NCI-H345 (cell line): ENCODE measurements at regions not wholly inside any gene's neighbourhood (a gene's known extent, or its start where the extent isn't known, plus 50 kb on each side); places are given as distances from the start of the nearest gene placed in this dataset.

Experiments used
- DNase-seq: peaks from one replicate; lab custom pipeline; 2025; lab: John Stamatoyannopoulos, UW

DNA sequence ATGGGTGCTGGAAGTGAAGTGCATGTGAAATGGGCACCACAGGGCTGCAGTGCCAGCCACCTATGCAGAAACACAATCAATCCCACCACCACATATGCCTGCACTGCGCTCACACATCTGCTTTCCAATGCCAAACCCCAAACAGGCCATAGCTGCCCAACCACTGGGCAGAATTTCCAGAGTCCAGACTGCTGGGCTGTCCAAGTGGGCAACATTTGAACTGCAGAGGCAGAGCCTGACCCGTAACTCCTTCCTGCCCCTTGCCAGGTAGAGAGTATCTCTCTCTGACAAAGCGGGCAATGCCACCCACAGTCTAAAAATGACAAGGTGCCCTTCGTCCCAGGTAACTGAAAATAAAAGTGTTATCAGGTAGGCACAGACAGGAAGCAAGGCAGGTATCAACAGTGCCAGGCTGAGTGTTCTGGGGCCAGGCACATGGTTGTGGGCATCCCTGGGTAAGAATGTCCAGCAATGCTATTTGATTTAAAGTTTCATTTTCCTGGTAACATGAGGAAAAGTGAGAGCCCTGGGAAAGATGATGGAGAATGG is 79.5 kb downstream of the FOXA2 start:
- DNase-seq = no peak

DNA sequence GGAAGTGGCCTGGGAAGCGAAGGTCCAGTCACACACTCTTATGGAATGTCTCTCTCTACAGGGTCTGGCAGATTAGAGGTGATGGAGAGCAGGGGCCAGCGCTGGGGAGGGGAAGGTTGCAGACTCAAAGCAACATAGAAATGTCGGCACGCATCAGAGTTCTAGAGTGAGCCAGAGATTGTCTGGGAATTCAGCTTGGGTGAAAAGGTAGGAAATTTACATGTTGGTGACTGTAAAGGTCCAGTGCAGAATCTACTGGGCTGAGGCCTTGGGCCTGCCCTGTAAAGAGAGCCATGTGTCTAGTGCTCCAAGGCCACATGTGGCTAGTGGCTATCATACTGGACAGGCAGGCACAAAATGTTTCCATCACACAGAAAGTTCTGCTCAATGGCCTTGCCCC is 80.8 kb downstream of the FOXA2 start:
- no peak for DNase-seq

DNA sequence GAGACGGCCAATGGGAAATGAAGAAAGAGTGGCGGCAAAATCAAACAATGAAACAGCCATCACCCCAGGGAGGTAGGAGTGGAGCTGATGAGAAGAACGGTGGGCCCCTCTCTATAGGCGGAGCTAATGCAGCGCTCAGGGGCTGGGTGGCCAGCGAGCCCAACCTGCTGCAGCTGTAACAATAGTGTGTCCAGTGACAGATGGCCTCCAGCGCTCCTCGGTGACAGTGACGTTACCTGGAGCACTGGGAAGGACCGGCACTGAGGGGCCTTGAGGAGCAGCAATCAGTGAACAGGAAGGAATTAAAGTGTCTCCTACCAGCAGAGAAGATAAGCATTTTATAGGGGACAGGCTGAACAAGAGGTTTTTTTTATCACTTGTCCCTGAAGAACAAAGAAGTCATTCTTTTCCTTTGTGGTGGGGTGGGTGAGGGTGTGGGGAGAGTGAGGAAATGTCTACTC is 81.6 kb downstream of the FOXA2 start:
- no peak for DNase-seq

DNA sequence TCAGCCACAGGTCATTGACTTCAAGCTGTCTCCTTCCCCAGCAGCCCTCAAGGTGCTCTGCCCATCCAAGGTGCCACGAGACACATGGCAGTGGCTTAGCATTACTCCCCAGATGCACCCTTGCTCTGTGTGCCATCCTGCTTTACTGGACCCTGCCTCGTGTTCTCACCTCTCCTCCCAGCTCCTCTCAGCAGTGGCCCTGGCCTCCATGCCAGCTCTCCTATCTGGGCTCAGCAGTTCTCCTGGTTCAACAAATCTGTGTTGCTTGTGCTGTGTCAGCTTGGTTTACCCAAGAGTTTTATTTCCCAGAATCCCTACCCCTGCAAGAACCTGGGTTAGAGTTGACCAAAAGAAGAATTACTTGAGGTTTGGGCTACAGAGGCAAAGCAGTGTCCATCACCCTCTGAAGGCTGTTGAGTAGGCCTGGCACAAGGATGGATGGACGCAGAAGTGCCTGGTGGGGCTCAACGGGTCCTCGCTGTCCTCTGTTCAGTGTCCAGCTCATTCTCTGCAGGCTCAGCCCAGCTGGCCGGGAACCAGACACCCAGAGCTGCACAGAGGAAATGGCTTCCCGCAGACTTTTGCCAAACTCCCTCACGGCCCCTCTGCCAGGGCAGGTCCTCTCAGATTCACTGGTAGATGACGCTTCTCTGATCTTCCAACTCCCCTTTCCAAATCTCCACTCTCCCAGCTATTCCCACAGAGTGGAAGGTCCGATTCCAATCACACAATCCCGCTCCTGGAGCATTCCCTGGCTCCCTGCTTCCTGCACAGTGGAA is 82.6 kb downstream of the FOXA2 start:
- DNase-seq = no peak

DNA sequence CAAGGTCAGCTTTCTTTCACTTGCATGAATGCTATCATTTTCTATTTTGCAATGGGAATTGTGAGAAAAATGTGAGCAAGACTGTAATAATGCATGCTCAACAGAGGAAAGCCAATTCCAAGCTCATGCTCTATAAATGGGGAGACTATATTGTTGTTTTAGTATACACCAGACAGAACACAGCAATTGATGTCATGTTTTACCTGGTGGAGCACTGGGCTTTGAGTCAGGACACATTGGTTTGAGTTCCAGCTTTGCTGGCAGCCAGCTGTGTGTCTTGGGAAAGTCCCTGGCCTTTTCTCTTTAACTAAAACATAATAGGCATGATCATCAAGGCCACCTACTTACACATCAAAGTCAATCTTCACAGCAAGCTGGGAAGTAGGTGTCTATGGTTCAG is 83.3 kb downstream of the FOXA2 start:
- DNase-seq = no peak

DNA sequence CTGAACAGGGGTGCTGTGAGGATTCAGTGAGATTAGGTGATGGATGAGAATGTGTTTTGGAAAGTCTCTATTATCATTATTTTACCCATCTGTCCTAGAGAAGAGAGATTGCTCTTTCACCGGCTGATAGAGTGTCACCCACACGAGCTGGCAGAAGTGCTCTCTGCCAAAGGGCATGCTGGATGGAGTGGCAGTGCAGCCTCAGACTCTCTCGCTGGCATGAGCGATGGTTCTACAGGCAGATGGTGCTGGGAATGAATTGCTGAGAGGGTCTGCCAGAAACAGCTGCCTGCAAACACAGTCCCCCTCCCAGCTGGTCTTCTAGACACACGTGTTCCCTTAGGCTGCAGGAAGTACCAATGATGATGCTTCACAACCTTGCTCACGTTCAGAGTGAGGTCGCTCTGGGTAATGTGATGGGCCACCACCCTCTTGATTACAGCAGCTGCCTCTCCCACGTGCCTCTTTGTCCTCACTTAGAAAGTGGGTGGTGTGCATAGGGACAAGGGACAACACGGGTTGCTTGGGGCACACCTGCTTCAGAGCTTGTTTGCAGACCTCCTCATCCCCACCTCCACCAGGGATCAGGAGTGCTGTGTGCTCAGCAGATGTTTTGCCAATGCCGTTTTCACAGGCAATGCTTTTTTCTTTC is 84.7 kb downstream of the FOXA2 start:
- DNase-seq = peak; percentile 98

DNA sequence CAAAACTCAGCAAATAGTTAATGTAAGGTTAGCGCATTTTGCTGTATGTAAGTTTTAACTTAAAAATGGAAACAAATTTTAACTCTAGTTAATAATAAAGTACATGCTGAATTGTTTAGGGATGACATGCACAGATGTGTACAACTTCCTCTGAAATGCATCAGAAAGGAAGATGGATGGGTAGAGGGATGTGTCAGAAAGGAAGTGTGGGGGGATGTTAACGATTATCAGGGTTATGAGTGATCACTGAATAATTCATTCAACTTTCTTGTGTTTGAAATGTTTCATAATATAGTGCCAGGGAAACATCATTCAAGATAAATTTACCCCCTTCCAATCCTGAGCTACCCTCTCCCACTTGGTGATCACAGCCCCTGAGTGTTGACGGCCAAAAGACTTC is 87.6 kb downstream of the FOXA2 start:
- no peak for DNase-seq

DNA sequence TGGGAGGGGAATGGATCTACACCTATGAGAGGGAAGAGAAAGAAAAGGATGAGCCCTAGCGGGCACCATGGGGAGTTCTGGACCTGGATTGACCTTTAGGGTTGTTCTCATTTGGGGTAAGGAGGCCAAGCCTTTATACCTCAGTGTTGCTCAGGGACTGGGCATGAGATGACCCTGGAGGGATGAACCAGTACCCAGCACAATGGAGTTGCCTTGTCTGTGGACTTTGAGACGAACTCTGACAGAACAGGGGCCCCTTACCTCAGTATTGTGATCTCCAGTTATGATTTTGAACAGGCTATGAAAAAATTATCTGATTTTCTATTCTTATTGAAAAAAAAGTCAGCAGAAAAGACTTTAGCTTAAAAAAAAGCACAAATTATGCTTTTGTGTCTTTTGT is 88.6 kb downstream of the FOXA2 start:
- DNase-seq = no peak

DNA sequence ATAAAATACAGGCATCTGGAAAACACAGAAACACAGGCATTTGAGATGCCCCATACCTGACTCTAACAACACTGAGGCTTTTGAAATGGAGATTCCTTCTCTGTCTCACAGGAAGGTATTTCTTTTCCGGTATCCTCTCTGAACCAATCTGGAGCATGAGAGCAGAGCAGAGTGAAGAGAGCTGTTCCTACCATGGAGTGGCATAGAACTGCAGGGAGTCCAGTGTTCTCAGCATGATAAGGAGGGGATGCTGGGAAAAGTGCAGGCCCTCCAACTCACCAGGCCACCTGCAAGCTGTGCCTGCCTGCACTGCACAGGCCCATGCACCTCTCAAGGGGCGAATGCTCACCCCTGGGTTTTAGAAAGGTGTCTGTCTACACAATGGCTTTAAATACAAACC is 89.2 kb downstream of the FOXA2 start:
- DNase-seq = peak; percentile 91

DNA sequence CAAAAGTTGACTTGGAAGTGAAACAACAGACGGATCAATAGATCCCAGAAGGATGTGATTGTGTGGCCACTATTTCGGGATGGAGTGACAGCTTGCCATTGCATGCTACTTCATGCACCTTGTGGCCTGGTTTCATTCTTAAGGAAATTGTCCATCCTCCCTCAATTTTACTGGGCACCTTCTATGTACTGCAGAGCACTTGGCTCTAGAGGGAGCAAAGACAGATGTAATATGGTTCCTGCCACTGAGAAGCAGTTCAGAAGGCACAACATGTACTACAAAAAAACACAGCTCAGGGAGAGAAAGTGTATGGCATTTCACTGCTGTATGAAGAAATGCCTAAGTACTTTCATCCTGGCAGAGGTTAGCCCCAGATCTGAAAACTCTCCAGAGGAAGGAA is 91.9 kb downstream of the FOXA2 start:
- no peak for DNase-seq

DNA sequence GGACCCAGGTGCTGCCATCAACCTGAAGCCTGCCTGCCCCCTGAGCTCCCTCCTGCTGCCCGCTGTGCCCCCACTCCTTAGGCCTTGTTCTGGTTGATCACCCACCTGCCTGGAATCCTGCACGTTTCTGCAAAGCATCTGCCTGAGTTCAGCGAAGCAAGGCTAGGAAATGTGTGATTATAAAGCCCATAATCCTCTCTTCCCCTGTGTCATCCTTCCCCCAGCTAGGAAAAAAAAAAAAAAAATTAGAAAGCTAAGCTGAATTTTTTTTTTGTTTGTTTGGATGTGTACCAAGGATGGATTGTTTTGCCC is 93.2 kb downstream of the FOXA2 start:
- no peak for DNase-seq

DNA sequence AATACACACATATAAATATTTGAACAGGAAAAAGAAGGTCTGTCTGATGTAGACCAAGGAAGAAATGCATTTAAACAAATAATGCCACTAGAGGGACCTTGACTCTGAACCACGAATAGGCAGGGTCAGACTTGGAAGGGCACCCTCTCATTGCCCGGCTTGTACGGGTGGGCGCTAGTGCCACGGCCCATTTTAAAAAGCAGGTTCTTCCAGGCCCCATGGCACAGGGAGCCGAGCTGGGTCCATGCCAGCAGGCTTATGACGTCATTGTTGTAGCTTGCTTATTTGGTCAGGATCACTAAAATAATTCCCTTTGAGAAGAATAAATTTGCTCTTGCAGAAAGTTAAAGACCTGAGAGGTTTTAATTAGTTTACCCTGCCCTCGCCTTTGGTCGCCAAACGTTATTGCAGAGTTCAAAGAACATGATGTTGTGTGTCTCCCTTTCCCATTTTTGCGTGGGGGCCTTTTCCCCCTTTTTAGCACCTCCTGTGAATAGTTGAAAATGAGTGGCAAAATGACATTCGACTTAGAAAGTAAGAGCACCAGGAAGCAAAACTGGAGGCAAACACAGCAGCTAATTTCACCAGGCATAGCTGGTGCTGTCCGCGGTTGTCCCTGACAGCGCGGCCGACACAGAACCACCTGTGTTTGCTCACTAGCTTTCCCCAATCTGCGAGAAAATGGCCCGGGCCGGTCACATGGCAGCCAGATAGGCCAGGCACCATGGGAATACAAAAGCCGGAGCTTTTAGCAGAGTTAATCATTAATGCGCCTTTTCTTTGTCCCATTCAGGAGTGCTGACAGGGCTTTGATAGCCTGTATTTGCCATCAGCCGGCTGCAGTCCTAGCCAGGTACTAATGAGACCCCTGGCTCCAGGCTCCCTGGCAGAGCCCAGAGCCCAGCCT is 93.8 kb downstream of the FOXA2 start:
- DNase-seq = peak; percentile 90

DNA sequence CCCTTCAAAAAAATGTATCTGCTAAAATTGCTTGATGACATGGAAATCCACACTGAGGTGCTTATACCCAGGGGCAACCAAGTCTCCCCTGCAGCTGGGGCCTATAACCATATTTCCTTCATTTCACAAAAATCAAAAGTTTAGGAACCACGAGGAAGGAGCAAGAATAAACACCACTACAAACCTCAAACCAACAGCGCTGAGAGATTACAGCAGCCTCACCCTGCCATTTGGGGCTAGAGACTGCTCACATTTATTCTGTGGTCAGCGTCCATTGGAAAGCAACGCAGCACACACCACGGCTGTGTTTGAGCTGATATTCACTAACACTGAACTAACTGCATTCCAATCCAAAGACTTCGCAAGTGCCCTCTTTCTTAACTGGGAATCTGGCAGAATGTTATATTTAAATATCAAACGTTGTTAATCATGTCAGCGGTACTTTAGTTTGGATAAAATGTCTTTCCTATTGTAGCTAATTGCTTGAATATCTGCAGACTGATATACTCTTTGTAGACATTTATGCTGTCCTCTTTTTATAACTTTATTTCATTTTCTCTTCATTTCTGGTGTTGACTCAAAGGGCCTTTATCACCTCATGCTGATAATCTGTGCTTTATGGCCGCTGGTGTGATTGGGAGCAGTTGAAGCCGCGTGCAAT is 94.6 kb downstream of the FOXA2 start:
- no peak for DNase-seq

DNA sequence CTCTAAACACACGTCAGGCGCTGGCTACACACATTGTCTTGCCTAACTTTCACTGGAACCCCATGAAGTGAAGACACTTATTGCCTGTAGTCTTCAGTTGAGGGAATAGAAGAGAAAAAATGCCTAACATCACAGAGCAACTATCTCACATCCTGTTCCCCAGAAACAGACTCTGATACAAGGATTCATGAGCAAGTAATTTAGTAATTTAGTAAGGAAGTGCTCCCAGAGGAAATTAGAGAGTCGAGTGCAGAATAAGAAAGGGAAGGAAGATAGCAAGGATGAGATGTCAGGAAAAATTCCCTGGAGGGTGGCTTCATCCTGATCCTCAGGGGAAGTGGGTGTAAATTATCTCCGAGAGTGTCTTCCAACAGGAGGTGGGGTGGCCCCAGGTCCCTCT is 104.0 kb downstream of the FOXA2 start:
- DNase-seq = no peak

DNA sequence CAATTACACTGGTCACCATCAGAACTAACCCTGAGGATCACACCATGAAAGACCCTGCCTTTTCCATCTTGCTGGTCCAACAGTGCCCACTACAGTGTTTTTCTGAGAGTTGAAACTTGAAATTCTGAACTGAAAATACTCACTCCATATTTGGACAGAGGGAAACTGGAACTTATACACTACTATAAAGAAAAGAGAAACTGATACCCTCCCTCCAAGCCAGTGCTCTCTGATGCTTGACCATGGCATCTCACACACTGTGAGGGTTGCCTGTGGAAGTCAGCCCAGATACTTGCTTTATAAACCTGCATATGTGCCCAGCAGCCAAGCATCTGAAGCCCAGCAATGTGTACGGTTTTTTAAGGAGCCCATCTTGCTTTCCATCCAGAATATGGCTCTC is 108.7 kb downstream of the FOXA2 start:
- DNase-seq = no peak

DNA sequence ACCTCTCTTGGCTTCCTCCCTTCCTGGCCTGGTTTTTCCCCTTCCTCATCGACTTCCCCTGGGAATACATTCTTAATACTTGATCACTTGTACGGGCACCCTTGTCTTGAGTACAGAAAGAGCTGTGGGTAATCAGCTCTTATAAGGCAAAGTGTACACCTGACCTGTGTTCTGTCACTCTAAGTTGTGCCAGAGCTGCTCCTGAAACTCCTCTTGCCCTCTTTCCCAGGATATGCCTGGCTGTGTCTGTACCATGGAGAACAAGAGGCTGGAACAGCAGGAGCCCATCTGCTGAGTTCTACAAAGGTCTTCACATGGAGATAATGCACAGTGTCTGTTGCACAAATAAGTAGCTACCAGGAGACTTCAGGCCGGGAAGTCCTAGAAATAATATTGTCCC is 110.1 kb downstream of the FOXA2 start:
- DNase-seq = no peak

DNA sequence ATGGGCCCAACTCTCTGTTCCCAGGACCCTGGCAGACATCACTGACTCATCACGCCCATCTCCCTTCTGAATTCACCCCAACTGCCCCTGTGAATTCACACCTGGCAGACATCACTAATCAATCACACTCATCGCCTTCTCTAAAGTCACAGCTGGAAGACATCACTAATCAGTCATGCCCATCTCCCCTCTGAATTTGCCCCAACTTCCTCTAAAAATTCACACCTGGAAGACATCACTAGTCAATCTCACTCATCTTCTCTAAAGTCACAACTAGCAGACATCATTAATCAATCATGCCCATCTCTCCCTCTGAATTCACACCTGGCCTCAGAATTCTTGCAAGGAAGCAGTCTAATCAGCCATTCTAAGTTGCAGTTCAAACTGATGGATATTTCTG is 111.1 kb downstream of the FOXA2 start:
- DNase-seq = no peak

DNA sequence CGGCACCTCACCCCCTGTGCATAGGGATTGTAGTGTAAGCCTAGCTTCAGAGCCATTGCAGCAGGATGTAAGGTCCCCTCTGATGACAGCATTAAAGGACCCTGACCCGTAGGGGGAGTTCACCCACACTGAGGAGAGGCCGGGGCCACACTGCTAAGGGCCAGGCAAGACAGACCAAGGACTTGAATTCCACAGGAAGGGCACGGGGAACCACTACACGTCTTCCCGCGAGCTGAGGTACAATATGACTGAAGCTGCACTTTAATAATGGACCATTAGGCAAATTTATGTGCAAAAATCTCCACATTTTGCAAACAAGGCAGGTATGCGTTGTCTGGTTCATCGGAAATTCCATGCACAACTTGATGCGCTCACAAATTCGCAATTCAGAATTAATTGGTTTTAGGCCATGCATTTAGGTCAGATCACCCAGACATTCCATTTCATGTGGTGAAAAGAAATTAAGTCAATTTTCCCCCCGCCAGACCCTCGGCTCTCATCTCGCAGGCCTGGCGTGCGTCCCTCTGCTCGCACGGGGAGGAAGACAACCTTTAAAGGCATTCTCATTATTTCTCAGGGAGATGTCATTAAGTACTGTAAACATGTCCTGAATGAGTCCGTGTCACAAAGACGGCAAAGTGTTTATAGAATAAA is 111.8 kb downstream of the FOXA2 start:
- DNase-seq = no peak

DNA sequence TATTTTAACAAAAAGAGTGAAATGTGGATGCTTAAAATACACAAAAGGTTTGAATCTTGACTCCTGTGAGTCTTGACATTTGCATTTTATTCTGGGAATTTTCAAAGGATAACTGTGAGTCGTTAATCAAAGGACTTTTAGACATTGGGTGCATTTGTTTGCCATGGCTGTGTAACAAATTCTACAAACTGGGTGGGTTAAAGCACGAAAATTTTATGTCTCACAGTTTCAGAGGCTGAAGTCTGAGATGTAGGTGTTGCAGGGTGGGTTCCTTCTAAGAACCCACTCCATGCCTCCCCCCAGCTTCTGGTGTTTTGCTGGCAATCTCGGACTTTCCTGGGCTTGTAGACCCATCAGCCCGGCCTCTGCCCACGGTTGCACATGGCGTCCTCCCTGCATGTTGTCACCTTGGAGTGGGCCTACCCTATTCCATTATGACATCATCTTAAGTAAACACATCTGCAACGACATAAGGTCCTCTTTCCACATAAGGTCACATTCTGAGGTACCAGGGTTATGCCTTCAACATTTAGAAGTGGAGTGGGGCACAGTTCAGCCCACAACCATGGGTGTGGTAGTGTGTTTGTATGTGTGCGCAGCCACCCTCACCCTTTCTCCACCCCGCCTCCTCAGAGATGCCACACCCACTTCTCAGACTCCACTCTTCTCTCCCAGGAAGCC is 113.1 kb downstream of the FOXA2 start:
- DNase-seq = peak; percentile 40

DNA sequence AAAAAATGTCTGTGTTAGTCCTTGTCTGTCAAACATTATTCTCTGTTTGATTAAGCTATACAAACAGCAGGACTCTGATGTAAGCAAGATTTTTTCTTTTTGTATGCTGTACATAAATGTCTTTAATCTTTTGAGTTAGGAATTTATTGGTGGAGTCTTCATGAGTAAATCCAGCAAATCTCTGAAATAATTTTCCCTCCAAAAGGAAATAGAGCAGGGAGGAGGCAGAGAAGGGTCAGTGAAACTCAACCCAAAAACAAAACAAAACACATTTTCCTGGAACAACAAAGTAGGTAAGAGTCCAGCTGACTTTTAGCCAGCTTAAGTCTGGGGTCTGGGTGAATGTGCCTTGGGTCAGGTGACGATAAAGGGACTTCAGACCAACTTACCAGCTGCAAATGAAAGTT is 113.7 kb downstream of the FOXA2 start:
- DNase-seq = no peak
